ENCODE measurements at regions not wholly inside any gene's neighbourhood (a gene's known extent, or its start where the extent isn't known, plus 50 kb on each side); places are given as distances from the start of the nearest gene placed in this dataset.

DNA sequence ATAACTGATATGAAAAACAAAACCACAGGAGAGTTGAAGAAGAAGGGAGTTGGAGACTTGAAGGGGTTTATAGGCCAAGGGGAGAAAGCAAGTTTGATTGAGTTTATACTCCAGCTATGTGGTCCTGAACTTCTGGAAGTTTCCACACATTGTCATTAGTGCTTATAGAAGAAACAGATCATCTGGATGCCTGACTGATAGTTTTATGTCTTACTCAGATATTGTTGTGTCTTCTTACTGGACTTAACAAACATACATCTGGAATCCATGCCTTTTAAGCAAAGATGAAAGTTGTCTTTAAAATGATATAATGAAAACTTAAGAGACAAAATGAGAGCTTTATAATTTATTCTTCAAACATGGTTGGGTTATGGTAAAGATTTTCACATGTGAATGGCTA lies 101.3 kb upstream of the FZD8 start:
- no peak for DNase-seq (ENCODE audit: low spot score)

DNA sequence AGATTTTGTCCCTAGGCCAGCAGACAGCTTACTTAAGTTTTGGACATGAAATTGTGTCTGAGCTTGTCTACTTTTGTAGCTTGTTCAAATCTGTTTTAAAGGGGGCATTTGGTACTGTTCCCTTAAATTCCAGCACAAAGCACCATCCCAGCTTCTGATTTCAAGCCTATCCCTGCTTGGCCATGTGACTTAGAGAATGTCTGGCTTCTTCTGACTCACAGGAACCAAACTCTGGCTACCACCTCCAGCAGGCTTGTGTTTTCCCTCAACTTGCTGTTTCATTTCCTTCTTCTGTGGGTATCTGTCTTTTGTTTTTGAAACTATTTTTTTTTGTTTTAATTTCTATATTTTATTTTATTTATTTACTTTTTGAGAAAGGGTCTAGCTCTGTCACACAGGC lies 97.9 kb upstream of the FZD8 start:
- DNase-seq (ENCODE audit: low spot score), result peak; percentile 3

DNA sequence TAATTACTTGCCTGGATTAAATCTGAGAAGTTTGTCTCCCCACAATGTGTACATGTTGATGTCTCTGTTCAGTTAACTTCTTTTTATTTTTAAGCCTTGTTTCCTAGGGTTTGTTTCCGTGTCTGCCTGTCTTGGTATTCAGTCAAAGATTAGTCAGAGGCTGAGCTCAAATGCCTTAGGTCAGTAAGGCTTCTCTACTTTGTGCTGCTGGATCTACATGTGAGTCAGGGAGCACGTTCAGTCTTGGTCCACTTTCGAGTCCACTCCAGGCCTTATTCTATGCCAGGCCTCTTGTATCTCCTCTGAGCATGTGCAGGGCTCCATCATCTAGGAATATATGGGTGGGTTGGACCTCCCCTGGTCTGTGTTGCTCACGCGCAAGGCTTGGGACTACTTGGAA lies 93.3 kb upstream of the FZD8 start:
- DNase-seq (ENCODE audit: low spot score), result no peak

- DNase-seq (ENCODE audit: low spot score), result no peak
Observed at GRCh38 chr10:35731828-35732227, 89.7 kb upstream of the FZD8 start.

GRCh38 chr10:35728341-35728740 lies 86.2 kb upstream of the FZD8 start:
- no peak for DNase-seq (ENCODE audit: low spot score)

- no peak for DNase-seq (ENCODE audit: low spot score)
Observed at GRCh38 chr10:35726846-35727245, 84.8 kb upstream of the FZD8 start.

DNA sequence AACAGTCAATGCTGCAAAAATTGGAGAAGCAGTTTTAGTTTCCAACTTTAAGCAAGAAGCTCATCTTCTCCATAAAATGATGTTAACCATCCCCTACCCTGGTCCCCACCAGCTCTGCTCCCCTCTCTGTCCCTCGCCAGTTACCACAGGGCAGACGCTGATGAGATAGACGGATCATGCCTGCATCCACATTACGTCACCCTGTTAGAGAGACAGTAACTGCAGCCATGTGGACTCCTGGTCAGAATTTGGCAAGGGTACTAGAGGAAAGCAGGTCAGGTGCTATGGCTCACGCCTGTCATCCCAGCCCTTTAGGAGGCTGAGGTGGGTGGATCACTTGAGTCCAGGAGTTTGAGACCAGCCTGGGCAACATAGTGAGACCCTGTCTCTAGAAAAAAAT lies 81.9 kb upstream of the FZD8 start:
- DNase-seq (ENCODE audit: low spot score), result no peak

DNA sequence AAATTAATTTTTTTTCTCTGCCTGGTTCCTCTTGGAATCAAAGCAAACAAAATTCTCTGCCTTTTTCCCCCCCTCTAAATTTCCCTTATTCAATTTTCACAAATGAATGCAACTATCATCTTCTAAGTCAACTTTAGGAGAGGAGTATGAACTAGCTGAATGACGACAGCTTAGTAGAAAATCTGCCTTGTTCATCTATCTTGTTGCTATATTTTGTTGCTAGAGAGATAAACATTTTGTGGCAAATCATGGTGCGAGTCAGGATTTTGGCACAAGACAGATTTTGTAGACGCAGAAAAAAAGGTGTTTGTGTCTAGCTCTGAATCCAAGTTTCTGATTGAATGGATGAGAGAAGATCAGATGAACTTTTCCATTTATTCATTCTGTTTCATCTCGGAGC lies 81.0 kb upstream of the FZD8 start:
- DNase-seq (ENCODE audit: low spot score), result no peak

GRCh38 chr10:35722636-35723035 lies 80.5 kb upstream of the FZD8 start:
- no peak for DNase-seq (ENCODE audit: low spot score)

DNA sequence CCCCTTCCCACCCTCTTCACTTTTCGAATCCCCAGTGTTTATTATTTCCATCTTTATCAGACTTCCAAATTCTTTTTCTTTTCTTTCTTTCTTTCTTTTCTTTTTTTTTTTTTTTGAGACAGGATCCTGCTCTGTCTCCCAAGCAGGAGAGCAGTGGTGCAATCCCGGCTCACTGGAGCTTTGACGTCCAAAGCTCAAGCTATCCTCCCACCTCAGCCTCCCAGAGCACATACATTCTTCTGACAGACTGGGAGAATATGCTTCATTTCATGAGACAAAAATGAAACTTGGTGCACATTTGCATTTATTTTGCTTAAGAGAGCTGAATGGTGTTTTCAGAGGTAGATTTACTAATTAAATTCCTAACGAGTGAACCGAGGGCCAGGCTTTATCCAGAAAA lies 80.1 kb upstream of the FZD8 start:
- DNase-seq (ENCODE audit: low spot score), result no peak

DNA sequence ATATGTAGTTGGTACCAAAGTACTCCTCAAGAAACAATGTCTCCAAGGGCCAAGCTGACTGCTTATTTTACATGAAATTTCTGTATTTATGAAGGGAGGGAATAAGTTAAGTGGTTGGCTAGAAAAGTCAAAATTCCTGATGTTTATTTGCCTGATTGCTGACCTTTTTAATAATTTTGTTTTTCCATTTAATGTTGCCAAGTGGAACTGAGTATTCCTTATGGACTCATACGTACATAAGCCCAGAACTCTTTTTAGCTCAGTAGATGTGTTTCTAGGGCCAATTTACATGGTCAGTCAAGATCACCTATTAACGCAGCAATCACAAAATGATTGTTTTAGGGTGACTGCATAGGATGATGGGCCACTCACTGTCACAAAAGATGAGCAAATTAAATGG lies 78.3 kb upstream of the FZD8 start:
- no peak for DNase-seq (ENCODE audit: low spot score)

DNA sequence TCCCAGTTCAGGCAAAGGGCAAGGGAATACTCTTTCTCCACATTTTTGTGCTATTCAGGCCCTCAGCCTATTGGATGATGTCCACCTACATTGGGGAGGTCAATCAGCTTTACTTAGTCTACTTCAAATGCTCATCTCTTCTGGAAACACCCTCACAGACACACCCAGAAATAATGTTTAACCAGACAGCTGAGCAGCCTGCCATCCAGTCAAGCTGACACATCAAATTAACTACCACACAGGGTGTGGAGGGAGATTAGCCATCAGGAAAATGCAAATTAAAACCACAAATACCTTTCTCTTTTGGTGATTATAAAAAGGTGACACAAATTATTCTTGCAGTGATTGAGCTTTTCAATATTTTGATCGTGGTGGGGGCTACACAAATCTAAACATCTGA lies 74.7 kb upstream of the FZD8 start:
- DNase-seq (ENCODE audit: low spot score), result no peak

DNA sequence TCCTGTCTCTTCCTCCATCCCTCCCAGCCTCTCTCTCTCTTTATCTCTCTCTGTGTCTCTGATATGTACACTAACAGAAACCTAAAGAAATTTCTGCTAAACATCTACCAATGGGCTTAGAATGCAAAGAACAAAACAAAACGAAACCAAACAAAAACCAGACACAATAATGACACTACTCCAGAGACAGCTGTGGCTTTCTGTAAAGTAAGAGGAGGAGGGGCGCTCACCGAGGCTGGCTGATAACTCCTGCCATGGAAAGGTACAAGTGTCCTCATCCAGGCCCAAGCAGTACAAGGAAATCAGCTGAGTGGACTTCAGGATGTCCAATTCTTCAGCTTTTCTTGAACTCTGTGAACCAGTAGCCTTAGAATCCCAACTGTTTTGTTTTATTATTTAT lies 70.4 kb upstream of the FZD8 start:
- DNase-seq (ENCODE audit: low spot score), result no peak

DNA sequence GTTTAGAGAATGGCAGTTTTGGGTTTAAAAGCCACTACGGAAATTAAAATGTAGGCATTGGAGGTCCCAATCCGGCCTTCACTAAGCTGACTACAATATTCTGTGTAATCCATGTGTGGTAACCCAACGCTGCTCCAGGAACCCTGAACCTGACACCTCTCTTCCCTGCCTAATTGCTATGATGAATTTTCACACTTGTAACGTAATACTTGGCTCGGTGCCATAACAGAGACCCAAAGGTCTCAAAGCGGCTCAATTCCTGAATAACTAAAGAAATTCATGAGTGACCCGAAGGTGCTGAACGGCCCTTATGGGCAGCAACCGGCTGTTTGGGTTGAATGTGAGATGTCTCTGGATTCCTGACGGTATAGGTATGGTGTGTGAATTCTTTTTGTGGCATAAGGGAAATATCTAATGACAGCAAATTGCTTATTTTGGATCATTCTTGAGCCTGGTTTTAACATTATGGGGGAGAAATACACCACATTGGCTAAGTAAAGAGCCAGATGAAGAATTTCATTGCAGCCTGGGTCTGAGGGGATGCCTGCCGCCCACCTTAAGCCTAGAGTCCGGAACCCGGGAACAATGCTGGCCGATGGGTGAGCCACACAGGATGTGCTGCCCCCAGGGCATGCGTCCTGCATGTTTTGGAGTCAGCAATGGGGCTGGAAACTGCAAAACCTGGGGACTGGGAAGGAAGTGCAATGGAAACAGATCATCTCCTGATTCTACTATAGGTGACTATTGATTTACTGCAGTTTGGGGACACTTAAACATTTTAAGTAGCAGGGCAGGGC lies 69.7 kb upstream of the FZD8 start:
- DNase-seq (ENCODE audit: low spot score), result no peak

DNA sequence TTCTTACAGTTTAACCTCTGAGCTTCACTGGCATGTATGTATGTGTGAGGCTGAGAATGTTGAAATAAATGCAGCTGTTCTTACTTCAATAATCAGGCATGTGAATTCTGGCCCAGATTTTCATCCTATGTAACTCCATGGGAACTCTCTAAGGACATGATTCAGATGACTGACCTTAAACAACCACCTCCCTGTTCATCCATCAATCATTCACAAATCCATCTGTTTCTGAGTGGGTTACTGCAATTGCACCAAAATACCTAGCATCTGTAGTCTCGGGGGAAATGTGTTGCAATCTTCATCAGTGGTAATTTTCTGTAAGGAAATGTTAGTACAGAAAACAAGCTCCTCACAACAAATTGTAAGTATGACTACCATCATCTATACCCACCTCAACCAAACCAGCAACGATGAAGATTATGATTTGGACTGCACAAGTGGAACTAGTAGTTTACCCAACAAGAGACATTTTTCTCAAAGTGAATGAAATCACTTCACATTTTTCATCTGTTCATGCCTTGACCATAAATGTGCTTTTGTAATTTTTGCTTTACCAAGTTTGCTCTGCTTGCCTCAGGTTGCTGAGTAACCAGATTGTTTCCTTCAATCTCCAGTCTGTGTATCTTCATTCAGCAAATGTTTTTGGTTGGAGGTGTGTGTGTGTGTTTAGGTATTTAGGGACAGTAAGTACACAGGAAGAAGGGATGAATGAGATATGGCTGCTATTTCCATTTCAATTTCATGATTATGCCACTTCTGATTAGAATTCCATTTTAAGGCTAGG lies 65.7 kb upstream of the FZD8 start:
- DNase-seq (ENCODE audit: low spot score), result no peak

DNA sequence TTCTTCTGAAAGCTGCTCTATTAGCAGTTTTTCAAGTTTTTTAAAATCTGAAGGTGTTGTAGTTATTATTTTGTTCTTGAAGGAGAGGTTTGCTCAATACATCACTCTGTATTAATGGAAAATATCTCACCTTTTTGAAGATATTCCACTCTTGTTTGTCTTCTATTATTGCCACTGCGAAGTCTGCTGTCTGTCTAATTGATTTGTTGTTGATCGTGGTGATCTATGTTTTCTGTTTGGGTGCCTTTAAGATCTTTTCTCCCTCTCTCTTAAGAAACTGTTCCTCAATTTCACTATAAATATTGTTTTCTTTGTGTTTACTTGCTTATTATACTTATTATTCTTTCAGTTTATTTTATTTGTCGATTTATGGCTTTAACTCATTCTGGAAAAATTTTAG lies 64.9 kb upstream of the FZD8 start:
- no peak for DNase-seq (ENCODE audit: low spot score)

DNA sequence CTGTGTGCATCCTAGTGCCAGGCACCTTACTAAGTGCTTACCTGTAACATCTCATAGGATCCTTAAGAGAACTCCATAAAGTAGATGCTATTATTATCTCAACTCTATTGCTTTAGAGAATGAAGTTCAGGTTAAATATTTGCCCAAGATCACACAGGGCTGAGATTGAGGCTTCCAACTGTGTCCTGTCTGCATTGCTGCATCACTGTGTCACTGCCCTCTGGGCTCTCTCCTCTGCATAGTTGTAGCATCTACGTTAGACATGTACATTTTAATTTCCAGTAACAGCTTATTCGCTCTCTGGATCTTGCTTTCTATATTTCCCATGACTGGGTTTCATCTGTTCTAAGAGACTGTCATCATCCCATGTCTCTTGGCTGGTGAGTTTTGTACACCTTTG lies 63.6 kb upstream of the FZD8 start:
- no peak for DNase-seq (ENCODE audit: low spot score)

DNA sequence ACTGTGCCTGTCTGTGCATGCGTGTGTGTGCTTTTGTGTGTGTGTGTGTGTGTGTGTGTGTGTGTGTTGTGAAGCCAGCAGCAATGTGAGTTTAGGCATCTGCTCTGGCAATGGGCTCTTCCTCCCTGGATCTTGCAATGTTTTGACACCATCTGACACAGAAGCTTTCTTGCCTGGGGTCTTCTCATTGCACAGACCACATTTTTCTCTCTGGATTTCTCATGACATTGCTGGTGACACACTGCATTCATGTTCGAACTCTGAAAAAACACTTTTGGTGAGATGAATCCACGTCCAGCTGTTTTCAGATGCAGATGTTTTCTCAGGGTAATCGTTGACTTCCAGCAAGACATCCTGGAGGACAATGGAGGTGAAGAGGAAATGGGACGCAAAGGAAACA lies 63.0 kb upstream of the FZD8 start:
- no peak for DNase-seq (ENCODE audit: low spot score)

- DNase-seq (ENCODE audit: low spot score), result no peak
Observed at GRCh38 chr10:35704401-35704800, 62.3 kb upstream of the FZD8 start.

DNA sequence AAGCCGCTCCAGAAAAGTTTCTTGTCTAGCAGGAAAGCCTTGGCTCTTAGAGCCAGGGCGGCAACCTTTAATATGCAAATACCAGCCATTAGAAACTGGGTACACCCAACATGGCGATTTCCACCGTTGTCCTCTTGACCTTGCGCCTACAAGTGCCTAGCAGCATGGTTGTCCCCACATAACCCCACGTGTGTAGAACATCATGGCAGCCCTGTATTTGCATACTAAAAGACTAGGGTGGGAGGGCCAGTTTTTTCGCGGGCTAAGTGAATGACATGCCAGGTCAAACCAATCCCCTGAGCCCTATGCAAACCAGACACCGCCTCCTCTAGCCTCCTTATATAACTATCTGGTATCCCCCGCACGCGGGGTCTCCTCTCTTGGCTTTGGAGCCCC lies 58.4 kb upstream of the FZD8 start:
- no peak for DNase-seq (ENCODE audit: low spot score)

- DNase-seq (ENCODE audit: low spot score), result no peak
Observed at GRCh38 chr10:35699848-35700486, 57.9 kb upstream of the FZD8 start.

DNA sequence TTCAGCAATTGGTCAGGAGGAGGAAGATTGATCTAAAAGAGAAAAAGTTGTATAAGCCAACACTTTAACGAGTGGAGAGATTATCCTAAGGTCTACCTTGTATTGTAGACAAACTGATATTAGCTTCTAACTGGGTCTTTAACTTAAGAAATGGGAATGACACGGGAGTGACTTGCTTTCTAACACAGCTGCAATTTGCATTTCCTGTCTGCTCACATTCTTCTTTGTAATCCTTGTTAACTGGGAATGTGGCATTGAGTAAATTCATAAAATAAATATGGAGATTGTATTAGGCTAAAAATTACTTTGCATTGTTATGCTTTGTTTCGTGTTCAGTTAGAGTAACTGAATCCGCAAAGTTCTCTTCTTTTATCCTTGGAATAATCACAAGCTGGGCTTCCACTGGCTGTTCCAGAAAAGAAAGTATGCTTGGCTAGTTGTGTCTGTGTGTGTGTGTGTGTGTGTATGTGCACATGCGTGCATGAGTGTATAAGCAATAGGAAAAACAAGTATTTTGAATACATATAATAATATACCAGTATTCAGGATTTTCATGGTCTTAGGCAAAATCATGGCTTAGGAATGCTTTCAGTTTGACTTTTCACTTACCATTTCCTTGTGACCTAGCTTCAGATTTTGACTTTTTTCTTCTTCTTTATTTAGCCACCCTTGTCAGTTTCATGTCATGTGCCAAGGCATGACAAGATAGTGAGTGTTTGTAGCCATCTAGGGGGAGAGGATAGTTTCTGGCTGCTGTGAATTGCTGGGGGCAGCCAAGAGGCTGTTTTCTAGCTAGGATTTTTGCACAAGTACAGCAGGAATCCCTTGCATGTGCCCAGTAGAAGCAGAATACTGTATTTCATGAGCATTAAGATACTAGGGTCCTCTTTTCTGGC lies 54.5 kb upstream of the FZD8 start:
- DNase-seq (ENCODE audit: low spot score), result no peak

All from Ammon's horn (tissue), 1 donor.